Thoracic aorta (tissue), 2 donors: ENCODE measurements at regions not wholly inside any gene's neighbourhood (a gene's known extent, or its start where the extent isn't known, plus 50 kb on each side); places are given as distances from the start of the nearest gene placed in this dataset.

Experiments used
- ATAC-seq: fragments of 150-250 bp; one replicate; pipeline ENCODE4 v1.8.0; 2017; ENCODE audit warnings: low read depth; ENCODE audit not compliant: insufficient number of reproducible peaks, low FRiP score
- DNase-seq: peaks from one replicate; pipeline ENCODE4 v3.0.0-alpha.2; 2020; ENCODE audit warnings: low spot score
- H3K27ac ChIP-seq, 2 donors: fragments of 200-600 bp; sonication (generic); 1 replicate in 1 of 2; 2 replicates in 1 of 2; pipeline ENCODE4 v1.5.1; 2016; ENCODE audit warnings: mild to moderate bottlenecking in 2 of 2, moderate library complexity in 2 of 2
- H3K27me3 ChIP-seq: fragments of 200-600 bp; sonication (generic); replicated peaks from 2 replicates; pipeline ENCODE4 v1.6.0; 2016; ENCODE audit warnings: mild to moderate bottlenecking; ENCODE audit not compliant: insufficient read depth
- H3K36me3 ChIP-seq: fragments of 200-600 bp; sonication (generic); one replicate; pipeline ENCODE4 v1.5.1; 2016
- H3K4me1 ChIP-seq, 2 donors: fragments of 200-600 bp; sonication (generic); 1 replicate in 1 of 2; 2 replicates in 1 of 2; pipeline versions ENCODE4 v1.5.1 to v1.6.0; 2016; ENCODE audit warnings: low read depth in 2 of 2, mild to moderate bottlenecking in 1 of 2; ENCODE audit not compliant: control insufficient read depth in 1 of 2
- H3K4me3 ChIP-seq: fragments of 200-600 bp; sonication (generic); 2 replicates; pipeline ENCODE4 v1.5.1; 2016; ENCODE audit warnings: mild to moderate bottlenecking
- H3K9me3 ChIP-seq: fragments of 200-600 bp; sonication (generic); 2 replicates; pipeline ENCODE4 v1.5.1; 2016
- CTCF ChIP-seq: fragments of 200-600 bp; sonication (generic); IDR thresholded peaks from one replicate; pipeline ENCODE4 v1.5.1; 2019; ENCODE audit warnings: antibody characterized with exemption

DNA sequence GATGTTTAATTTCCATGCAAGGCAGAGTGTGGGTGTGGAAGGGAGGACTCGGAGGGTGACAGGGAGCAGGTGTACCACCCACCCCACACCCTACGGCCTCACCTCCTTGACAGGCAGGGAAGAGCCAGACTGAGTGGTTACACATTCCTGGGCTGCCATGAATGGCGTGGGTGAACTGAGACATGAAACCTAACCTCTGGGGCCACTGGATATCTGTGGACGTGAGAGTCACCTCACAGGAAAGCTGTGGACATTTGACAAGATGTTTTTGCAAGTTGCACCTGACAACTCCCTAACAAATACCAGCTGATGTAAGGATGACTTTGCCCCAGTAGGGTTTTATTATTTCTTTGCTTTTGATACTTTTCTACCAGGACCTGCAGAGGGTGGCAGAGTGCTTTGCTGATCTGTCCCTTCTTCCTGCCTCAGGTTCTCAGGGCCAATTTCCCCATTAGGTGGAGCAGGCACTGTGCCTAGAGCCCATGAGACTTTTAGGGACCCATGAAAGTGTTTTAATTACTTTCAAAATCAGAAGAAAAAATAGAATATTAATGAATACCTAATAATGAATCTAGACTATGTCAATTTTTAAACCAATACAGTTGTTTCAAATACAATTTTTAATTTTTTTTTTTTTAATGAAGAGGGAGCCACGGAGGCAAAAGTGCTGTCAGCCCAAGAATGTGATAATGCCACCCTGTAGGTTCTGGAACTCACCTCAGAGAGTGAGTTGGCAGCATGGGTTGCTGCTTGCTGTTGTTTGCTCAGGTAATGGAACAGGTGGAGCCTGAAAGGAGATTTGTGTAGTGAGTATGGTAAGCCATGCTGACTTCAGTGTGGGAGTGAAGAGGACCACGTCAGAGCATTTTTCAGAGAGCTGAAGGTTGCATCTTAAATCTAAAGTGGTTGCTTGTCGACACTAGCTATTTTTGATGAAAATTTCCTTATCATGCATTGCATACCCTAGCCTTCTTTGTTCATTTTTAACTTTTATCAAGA, 58.0 kb upstream of the CYSLTR2 start:
- Histone ChIP-seq H3K4me1 (peaks cover 0 to 4% of the 10 kb centered on the region in 2 donors), H3K9me3 (no peaks in the 10 kb centered on the region), H3K27ac (no peak overlapping the region), H3K4me3 (no peak overlapping the region), H3K36me3 (no peaks in the 10 kb centered on the region), H3K27me3 (no peaks in the 10 kb centered on the region)
- TF ChIP-seq CTCF, result peak; percentile 37
- ATAC-seq (no peak), DNase-seq (no peak)

DNA sequence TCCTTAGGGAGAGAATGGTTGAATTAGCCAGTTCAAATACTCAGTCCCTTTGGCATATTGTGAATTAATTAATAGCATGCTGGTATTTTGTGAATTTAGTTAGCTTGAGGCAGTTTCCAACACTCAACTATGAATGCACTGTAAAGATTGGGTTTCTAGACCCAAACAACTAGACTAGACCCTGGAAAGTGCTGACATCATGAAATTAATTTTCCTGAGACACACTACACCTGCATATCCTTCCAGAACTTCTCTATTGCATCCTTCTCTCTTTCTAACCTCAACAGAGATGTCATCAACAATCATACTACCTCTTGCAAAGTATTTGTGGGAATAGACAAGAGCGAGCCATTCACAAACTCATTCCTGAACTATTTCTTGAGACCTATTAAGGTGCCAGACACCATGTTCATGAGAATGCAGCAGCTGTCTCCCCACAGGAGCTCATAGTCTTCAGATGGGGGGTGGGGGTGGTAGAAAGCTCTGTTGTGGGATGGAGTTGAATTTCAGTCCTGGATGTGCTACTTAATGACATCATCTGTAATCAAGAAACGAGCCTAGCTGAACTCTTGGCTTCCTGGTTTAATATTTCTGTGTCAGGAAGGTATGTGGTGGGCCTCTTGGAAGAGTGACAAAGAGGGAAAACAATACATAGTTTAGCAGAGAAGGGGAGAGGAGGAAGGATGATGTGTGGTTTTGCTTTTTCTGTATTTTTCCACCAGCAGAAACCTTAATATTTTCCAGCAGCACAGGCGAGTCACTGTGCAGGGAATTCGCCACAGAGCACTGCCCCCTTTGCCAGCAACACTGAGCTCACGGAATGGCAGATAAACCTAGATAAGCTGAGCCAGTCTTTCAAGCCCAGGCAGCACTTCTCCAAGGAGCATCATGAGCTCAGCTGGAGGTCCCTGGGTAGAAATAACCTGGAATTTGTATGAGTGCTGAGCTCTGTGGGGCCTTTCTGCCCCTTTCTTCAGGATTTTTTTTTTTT, 53.1 kb upstream of the CYSLTR2 start:
- Histone ChIP-seq H3K27me3 (no peaks in the 10 kb centered on the region), H3K36me3 (no peaks in the 10 kb centered on the region), H3K27ac (no peak overlapping the region), H3K4me3 (no peak overlapping the region), H3K9me3 (peaks cover under 1% of the 10 kb centered on the region), H3K4me1 (peaks cover 0 to 4% of the 10 kb centered on the region in 2 donors)
- no peak for DNase-seq
- ATAC-seq, result no peak
- TF ChIP-seq CTCF, result no peak

DNA sequence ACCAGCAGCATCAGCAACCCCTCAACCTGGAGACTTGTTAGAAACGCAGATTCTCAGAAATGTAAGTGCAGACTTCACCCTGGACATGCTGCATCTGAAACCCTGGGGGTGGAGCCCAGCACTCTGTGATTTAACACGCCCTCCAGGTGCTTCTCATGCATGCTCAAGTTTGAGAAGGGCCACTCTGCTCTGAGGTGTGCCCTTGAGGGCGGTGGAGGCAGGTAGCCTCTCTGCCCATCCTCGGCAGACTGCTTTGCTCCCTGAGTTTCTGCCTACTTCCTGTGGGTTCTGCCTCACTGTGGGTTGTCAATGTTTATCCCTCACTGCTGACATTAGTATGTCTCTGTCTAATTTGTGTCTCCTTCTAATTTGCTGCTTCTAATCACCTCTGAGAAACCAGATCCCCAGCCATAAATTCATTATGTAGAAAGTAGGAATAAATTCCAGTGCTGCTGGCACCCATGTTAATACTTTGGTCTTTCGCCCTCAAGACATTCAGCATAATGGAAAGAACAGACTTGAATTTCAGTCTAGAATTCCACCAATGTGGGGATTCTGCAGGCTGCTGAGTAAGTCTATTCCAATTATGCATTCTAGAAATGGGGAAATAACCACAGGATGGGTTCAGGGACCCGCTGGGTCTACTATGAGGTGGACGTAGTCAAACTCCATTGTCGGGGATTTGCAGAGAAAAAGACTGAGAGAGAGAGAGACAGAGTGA, 51.3 kb upstream of the CYSLTR2 start:
- TF ChIP-seq CTCF, result no peak
- peaks cover 0 to 4% of the 10 kb centered on the region in 2 donors for H3K4me1 ChIP-seq
- H3K27me3 ChIP-seq, result no peaks in the 10 kb centered on the region
- H3K27ac ChIP-seq, result no peak overlapping the region
- H3K4me3 ChIP-seq, result no peak overlapping the region
- no peak for ATAC-seq
- peaks cover 7% of the 10 kb centered on the region for H3K9me3 ChIP-seq
- no peaks in the 10 kb centered on the region for H3K36me3 ChIP-seq
- DNase-seq, result no peak

GRCh38 chr13:48603375-48603774, 50.4 kb upstream of the CYSLTR2 start:
- Histone ChIP-seq H3K4me3 (no peak overlapping the region), H3K9me3 (peaks cover 7% of the 10 kb centered on the region), H3K27me3 (no peaks in the 10 kb centered on the region), H3K4me1 (peaks cover 0 to 4% of the 10 kb centered on the region in 2 donors), H3K36me3 (no peaks in the 10 kb centered on the region), H3K27ac (no peak overlapping the region)
- ATAC-seq (no peak), DNase-seq (no peak)
- TF ChIP-seq CTCF, result no peak
